GM20000 (cell line): ENCODE measurements at regions not wholly inside any gene's neighbourhood (a gene's known extent, or its start where the extent isn't known, plus 50 kb on each side); places are given as distances from the start of the nearest gene placed in this dataset.

Experiments used
- DNase-seq: peaks from one replicate; pipeline ENCODE4 v3.0.0; 2012; ENCODE audit warnings: low spot score
- TF ChIP-seq, protein P1 (sequence below): IDR thresholded peaks from 2 replicates; pipeline ENCODE4 v1.5.1; 2012; ENCODE audit warnings: mild to moderate bottlenecking, control low read depth; ENCODE audit errors: extremely low read depth, missing control alignments

- no peak for DNase-seq
- TF ChIP-seq, protein P1, sequence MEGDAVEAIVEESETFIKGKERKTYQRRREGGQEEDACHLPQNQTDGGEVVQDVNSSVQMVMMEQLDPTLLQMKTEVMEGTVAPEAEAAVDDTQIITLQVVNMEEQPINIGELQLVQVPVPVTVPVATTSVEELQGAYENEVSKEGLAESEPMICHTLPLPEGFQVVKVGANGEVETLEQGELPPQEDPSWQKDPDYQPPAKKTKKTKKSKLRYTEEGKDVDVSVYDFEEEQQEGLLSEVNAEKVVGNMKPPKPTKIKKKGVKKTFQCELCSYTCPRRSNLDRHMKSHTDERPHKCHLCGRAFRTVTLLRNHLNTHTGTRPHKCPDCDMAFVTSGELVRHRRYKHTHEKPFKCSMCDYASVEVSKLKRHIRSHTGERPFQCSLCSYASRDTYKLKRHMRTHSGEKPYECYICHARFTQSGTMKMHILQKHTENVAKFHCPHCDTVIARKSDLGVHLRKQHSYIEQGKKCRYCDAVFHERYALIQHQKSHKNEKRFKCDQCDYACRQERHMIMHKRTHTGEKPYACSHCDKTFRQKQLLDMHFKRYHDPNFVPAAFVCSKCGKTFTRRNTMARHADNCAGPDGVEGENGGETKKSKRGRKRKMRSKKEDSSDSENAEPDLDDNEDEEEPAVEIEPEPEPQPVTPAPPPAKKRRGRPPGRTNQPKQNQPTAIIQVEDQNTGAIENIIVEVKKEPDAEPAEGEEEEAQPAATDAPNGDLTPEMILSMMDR, result no peak
Measured at GRCh38 chr2:207290833-207291624, 125.3 kb upstream of the KLF7 start.

DNA sequence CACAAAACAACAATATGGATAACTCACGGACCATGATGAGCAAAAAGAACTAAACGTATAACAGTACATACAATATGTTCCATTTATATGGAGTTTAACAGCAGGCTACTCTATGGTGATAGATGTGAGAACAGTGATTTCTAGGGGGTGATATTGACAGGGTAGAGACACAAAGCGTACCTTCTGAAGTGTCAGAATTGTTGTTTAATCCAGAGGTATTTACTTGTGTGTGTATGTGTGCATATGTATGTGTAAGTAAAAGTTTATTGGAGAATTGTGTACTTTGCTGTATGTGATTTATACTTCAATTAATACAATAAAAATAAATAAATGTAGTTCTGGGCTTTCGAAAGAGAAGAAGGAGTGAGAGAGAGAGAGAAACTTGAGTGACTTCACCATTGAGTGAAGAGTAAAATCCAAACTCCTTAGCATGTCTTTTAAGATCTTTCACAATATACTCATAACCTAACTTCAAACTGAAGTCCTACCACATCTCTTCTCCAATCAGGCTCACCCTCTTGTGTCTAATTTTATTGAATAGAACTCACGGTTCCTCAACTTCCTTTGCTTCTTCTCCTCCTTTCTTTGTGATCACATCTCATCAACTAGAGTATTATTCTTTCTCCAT is 126.0 kb upstream of the KLF7 start:
- TF ChIP-seq, protein P1, result no peak
- DNase-seq, result peak; percentile 20

DNA sequence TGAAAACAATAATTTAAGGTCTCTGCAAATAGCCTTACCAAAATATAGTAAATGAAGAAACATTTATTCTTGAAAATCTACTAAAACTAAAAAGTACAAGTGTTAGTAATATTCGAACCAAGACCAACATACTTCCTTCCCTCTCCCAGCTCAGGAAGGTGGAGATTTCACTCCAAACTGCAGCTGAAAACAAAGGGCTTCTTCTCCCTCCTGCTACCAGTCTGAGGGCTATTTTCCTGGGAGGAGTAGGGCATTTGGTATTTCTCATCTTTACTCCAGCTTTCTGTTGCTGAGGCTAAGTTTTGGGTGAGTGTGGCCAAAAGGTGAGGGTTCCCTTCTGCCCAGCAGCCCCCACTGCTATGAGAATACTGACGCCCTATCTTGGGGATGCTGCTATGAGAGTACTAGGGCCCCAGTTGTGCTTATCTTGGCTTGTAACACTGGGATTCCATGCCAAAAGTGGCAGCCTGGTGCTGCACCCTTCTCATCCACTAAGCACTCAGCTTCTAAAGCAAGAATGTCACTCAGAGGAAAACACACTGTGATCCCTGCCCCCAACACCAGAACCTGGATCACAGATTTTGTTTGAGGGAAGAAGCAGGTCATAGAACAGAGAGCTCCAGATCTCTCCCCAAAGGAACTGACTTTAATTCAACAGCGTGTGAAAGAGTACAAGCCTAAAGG is 130.7 kb upstream of the KLF7 start:
- DNase-seq, result no peak
- TF ChIP-seq, protein P1, result no peak

- no peak for DNase-seq
- TF ChIP-seq, protein P1, result no peak
Measured at GRCh38 chr2:207300817-207301216, 135.1 kb upstream of the KLF7 start.

DNA sequence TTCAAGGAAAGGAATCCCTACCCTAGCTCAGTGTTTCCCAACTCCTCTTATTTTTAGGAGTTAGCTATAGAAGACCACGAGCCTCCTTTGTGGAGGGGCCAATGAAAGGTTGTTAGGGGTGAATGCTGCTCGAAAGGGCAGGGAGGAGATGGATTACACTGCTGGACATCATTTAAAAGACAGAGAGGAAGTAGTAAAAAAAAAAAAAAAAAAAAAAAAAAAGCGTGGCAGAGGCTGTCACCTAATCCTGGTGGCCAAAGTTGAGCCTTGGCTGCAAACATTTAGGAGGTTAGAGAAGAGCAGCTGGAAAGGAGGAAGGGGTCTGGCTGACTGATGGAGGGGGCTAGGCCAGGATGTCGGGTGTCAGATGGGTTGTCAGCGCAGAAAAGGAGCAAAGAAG is 139.0 kb upstream of the KLF7 start:
- DNase-seq, result no peak
- TF ChIP-seq, protein P1, result no peak

DNA sequence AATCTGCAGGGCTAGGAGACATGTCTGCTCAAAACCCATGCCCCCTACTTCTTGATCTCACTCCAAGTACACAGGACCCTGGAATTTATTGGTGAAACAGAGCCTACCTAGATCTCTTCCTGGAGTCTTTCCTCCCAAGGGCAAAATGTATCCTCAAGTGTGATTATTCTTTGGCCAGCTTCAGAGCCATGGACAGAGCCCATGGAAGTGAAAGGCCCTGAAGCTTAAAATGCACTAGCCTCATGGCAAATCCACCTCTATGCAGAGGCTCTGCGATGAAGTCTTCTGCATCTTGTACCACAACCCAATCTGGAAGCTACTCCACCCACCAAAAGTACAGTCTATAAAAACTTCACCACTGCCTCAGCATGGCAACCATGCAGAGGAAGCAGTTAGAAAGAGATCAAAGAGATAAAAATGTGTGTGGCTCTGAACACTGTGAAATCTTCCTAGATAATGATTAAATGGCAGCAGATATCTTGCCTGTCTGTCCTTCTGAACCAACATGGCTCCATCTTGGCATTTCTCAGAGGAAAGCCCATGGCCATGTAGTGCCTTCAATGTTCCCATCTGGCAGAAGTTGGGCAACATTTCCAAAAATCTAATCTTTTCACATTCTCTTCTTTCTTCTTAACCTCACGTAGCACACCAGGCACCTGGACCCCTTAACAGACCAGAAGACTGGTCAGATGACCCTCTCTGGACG is 142.9 kb upstream of the KLF7 start:
- no peak for DNase-seq
- TF ChIP-seq, protein P1, result no peak
